ENCODE measurements at regions not wholly inside any gene's neighbourhood (a gene's known extent, or its start where the extent isn't known, plus 50 kb on each side); places are given as distances from the start of the nearest gene placed in this dataset.

DNA sequence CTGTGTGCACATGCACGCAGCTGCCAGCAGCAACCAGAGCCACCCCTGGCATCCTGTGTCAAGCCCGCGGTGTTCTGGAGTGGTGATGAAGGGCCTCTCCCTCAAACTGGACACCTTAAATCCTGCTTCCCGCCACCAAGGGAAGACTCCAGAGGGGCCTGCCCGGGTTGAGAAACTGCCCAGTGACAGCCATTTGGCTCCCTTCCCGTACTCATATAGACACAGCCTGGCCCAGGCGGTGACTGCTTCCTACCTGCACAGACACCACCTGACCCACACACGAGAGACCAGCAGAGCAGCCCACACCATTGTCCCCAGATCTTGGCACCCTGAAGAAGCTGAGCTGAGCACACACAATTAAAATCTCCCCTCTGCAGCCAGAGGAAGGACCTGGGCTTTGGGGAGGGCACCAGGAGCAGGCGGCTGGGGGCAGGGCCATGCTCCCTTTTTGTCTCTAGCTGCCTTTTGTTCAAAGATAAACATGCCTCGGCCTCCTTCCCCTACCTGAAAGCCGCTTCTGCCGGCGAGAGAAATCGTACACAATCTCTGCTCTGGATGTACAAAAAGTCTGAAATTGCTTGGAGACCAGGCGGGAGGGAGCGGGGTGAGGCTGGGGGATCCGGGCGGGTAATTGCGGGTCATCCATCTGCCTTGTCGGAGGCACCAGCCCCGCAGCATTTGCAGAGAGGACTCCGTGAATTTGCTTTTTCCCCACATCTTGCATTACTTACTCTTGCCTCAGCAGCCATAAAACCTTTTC is 78.4 kb downstream of the TSPAN17 start:
- DNase-seq, result no peak
- Histone ChIP-seq H3K4me3 (ENCODE audit: low read length) (no peak overlapping the region), H3K27me3 (ENCODE audit: control insufficient read depth, insufficient read depth, low read length) (no peaks in the 10 kb centered on the region), H3K4me1 (ENCODE audit: control insufficient read depth, insufficient read depth, low read length) (peaks cover 72% of the 10 kb centered on the region), H3K9me3 (ENCODE audit: control insufficient read depth, insufficient read depth, low read length) (peaks cover 2% of the 10 kb centered on the region), H3K36me3 (ENCODE audit: control insufficient read depth, insufficient read depth, low read length) (no peaks in the 10 kb centered on the region), H3K27ac (ENCODE audit: low read length) (no peak overlapping the region)
- H3K27me3 Mint-ChIP-seq (ENCODE audit: low read depth in 2 of 2), result peaks cover 10 to 12% of the 10 kb centered on the region in 2 donors
- peaks cover 61 to 78% of the 10 kb centered on the region in 2 donors for H3K4me1 Mint-ChIP-seq
- intact Hi-C loops (cut with micrococcal nuclease), result no loop called here
- H3K27ac Mint-ChIP-seq, result peak overlapping the region in 1 of 2 donors; percentile 54
- no peaks in the 10 kb centered on the region for H3K9me3 Mint-ChIP-seq
- 55% methylated on average over 22 of the region's 22 CpGs for WGBS (ENCODE audit: insufficient coverage)
- ATAC-seq, result no peak
- peak overlapping the region; percentile 54 for H3K4me3 Mint-ChIP-seq
- no peaks in the 10 kb centered on the region for H3K36me3 Mint-ChIP-seq
- TF ChIP-seq CTCF (IDR thresholded peaks at IDR 0.05), result no peak

- no peak for TF ChIP-seq CTCF (IDR thresholded peaks at IDR 0.05)
- H3K36me3 ChIP-seq (ENCODE audit: control insufficient read depth, insufficient read depth, low read length), result no peaks in the 10 kb centered on the region
- H3K4me3 ChIP-seq (ENCODE audit: low read length), result no peak overlapping the region
- no peaks in the 10 kb centered on the region for H3K9me3 Mint-ChIP-seq
- H3K4me3 Mint-ChIP-seq, result peak overlapping the region; percentile 59
- peaks cover 66 to 81% of the 10 kb centered on the region in 2 donors for H3K4me1 Mint-ChIP-seq
- DNase-seq (peak; percentile 30 to 35), ATAC-seq (peak; percentile 64 to 73 (median 70))
- no peaks in the 10 kb centered on the region for H3K27me3 ChIP-seq (ENCODE audit: control insufficient read depth, insufficient read depth, low read length)
- H3K36me3 Mint-ChIP-seq, result no peaks in the 10 kb centered on the region
- peak overlapping the region; percentile 21 to 75 for H3K27ac Mint-ChIP-seq
- peaks cover 4% of the 10 kb centered on the region for H3K9me3 ChIP-seq (ENCODE audit: control insufficient read depth, insufficient read depth, low read length)
- intact Hi-C loops (cut with micrococcal nuclease), result no loop called here
- H3K27ac ChIP-seq (ENCODE audit: low read length), result no peak overlapping the region
- peaks cover 10 to 18% of the 10 kb centered on the region in 2 donors for H3K27me3 Mint-ChIP-seq (ENCODE audit: low read depth in 2 of 2)
- 48% methylated on average over 24 of the region's 25 CpGs for WGBS (ENCODE audit: insufficient coverage)
- H3K4me1 ChIP-seq (ENCODE audit: control insufficient read depth, insufficient read depth, low read length), result peaks cover 70% of the 10 kb centered on the region
Observed at GRCh38 chr5:176726746-176727527, 79.7 kb downstream of the TSPAN17 start.

GRCh38 chr5:176727528-176727900 is 80.2 kb downstream of the TSPAN17 start:
- no peak overlapping the region for H3K27ac Mint-ChIP-seq
- intact Hi-C loops (cut with micrococcal nuclease), result no loop called here

More at GRCh38 chr5:176727528-176727900, 80.2 kb downstream of the TSPAN17 start:
- H3K36me3 ChIP-seq (ENCODE audit: control insufficient read depth, insufficient read depth, low read length), result no peaks in the 10 kb centered on the region
- peaks cover 4% of the 10 kb centered on the region for H3K9me3 ChIP-seq (ENCODE audit: control insufficient read depth, insufficient read depth, low read length)
- no peaks in the 10 kb centered on the region for H3K36me3 Mint-ChIP-seq
- no peaks in the 10 kb centered on the region for H3K27me3 ChIP-seq (ENCODE audit: control insufficient read depth, insufficient read depth, low read length)
- peaks cover 70% of the 10 kb centered on the region for H3K4me1 ChIP-seq (ENCODE audit: control insufficient read depth, insufficient read depth, low read length)
- WGBS (ENCODE audit: insufficient coverage), result 95% methylated on average over 12 of the region's 12 CpGs
- no peak overlapping the region for H3K27ac ChIP-seq (ENCODE audit: low read length)
- TF ChIP-seq CTCF (IDR thresholded peaks at IDR 0.05), result no peak
- no peak for ATAC-seq
- no peak for DNase-seq
- peaks cover 68 to 82% of the 10 kb centered on the region in 2 donors for H3K4me1 Mint-ChIP-seq
- no peak overlapping the region for H3K4me3 ChIP-seq (ENCODE audit: low read length)
- H3K4me3 Mint-ChIP-seq, result no peak overlapping the region
- no peaks in the 10 kb centered on the region for H3K9me3 Mint-ChIP-seq
- H3K27me3 Mint-ChIP-seq (ENCODE audit: low read depth in 2 of 2), result peaks cover 10 to 18% of the 10 kb centered on the region in 2 donors

All from natural killer cell (primary cell).